HG02970 (cell line): ENCODE measurements at regions not wholly inside any gene's neighbourhood (a gene's known extent, or its start where the extent isn't known, plus 50 kb on each side); places are given as distances from the start of the nearest gene placed in this dataset.
"Not testable (repeated sequence)": the region's sequence is repeated elsewhere in the genome, so short reads cannot be mapped to it uniquely, and the experiment has no call there.

Experiments
- ATAC-seq: cut with Tn5 transposase; IDR thresholded peaks from one replicate; pipeline ENCODE4 v1.9.1; 2021; ENCODE audit warnings: mild to moderate bottlenecking, moderate library complexity, moderate number of reproducible peaks; ENCODE audit not compliant: unreplicated experiment, low FRiP score

DNA sequence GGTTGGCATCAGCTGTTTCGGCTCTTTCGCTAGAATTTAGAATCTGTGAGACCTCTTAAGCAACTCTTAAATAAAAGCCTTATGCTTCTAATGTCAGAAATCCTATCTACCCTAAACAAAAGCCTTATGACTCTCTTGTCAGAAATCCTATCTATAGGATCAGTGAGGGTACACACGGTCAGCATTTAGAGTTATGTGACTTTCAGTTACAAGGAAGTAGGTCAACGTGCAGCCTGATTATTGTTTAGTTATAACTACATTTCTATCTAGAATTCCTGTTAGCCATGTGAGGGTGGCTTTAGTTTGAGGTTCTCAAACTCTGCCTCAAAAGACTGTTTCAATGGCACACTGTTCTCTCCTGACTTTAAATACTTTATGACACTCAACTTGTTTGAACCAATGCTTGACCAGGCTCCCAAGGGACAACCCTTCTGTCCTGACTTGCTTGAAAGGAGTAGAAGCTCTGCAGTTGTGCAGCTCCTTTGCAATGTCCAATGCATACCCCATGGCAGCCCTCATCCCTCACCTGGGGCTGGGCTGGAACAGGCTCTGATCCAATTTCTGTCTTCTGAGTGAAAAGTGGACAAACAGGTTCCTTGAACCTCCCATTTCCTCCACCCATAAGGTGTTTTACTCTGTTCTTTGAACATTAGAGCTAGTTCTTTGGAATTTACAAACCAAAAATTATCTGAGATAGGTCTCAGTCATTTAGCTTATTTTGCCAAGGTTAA lies 251.6 kb upstream of the PIK3R1 start:
- ATAC-seq: no peak

DNA sequence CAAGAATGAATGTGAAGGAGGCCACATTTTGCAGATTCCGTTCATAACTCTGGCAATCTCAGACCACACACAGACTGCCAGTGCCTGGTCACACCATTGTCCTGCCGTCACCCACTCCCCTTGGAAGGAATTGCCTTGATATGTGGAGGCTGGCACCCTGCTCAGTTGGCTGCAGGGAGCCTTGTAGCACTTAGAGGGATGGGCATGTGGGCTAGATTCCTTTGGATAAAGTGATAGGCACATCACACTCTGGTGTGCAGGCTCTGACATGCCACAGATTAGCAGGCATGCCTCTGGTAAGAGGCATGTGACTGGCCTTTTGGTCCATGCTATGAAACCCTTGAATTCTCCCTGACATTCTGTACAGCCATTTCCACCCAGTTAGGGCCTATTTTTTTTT lies 254.6 kb upstream of the PIK3R1 start:
- no peak for ATAC-seq

DNA sequence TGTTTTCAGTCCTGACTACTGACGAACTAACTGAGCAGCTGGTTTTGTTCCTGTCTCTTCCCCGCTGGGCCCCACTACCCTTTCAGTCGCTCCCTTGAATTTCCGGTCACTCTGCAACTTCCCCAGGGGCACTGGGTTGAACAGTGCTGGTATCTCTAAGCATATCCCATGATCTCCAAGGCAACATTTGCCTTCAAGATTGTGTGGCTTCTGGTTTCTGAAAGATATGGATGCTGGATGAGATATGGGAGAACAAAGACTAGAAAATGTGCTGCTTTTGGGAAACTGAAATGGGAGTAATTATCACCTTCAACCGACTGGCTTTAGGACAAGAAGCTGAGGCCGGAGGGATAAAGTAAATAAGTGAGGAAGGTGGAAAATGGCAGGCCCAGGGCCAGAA lies 258.2 kb upstream of the PIK3R1 start:
- ATAC-seq: no peak

DNA sequence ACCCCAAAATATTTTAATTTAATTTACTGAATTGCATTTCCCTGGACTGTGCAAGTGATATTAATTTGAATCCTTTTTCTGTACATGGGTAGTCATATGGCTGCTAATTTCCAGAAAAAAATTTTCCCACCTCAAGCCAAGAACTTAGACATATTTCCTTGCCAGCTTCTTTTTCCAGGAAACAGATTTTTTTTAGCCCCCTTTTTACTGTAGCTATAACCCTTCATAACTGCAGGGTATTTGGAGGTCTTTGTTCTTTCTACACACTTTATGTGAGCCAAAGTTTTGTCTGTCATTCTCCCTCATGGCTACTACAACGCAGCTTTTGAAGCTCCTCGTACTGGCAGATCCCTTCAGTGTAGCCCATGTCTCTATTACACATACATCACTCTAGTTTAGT lies 261.2 kb upstream of the PIK3R1 start:
- no peak for ATAC-seq

- no peak for ATAC-seq
Observed at GRCh38 chr5:67942421-67942820, 273.1 kb upstream of the PIK3R1 start.

DNA sequence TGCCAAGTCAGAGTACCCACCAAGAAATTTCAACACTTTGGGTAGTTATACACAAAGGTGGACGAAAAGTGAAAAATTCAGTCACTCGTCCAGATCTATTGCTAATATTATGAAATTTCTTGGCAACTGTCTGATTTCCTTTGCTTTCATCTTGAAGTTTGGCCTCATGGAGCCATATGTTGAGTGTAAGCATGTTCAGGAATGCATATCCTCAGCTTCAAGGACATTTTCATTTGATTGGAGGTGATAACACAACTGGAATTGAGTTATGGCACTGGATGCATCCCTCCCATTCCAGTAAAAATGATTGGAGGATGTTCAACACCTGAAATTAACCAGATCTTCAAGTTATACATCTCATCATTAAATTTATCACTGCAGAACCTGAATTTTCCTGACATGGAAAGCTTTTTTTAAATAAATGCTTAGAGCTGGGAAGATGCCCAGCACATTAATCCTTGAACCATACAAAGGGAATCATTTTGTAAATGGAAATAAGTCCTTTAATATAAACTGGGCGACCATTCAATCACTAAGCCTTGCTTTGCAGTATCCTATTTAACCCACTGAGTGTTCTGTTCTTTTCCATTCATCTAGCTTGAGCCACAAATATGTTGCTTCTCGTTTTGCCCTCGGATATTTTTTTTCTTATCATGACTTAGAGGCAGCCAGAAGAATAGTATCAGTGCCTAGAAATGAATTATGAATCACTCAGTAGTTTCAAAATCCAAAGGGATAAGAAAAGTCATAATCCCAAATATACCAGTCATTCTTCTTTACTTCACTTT lies 273.7 kb upstream of the PIK3R1 start:
- no peak for ATAC-seq

GRCh38 chr5:67935908-67936566 lies 279.5 kb upstream of the PIK3R1 start:
- ATAC-seq: no peak

DNA sequence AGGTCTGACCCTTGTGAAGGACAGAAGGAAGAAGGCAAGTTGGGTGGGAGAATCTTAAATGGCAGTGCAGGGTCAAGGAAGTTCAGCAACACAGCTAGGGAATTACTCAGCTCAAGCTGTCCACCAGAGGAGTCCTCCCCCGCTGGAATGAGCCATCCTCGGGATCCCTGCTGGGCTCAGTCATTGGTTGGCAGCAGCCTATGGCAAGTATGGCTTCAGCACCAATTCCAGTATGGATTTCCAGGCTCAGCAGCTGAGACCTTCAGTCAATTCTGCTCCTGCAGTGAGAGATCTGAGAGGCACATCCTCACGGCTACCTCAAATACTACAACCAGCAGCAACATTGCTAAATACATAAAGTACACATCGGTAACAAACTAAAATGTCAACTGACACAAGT lies 280.6 kb upstream of the PIK3R1 start:
- ATAC-seq: no peak

DNA sequence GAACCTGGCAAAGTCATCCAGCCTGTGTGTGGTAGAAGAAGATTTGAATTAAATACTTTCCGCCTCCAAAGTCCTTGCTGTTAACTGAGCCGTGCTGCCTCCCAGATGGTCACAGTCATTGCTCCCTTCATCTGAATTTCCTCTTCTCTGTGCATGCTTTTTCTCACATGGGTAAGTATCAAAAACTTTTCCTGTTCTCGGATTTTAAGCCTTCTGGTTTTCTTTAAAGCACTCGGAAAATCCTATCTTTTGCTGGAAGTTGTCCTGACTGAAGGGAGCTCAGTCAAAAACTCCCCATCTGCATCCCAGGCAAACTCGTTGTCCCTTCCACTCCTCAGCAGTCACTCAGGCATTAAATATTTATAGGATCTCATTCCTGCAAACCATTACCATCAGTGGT lies 290.0 kb upstream of the PIK3R1 start:
- no peak for ATAC-seq

- ATAC-seq: no peak
Observed at GRCh38 chr5:67921004-67921601, 294.5 kb upstream of the PIK3R1 start.

DNA sequence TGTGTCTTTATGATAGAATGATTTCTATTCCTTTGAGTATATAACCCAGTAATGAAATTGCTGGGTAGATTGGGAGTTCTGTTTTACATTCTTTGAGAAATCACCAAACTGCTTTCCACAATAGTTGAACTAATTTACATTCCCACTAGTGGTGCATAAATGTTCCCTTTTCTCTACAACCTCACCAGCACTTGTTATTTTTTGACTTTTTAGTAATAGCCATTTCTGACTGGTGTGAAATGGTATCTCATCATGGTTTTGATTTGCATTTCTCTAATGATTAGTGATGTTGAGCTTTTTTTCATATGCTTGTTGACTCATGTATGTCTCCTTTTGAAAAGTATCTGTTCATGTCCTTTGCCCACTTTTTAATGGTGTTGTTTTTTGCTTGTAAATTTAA lies 296.0 kb upstream of the PIK3R1 start:
- not testable (repeated sequence) for ATAC-seq

GRCh38 chr5:67917561-67917960 lies 298.0 kb upstream of the PIK3R1 start:
- no peak for ATAC-seq

- no peak for ATAC-seq
Observed at GRCh38 chr5:67910546-67910945, 305.0 kb upstream of the PIK3R1 start.

- ATAC-seq: no peak
Observed at GRCh38 chr5:67908126-67908765, 307.3 kb upstream of the PIK3R1 start.

DNA sequence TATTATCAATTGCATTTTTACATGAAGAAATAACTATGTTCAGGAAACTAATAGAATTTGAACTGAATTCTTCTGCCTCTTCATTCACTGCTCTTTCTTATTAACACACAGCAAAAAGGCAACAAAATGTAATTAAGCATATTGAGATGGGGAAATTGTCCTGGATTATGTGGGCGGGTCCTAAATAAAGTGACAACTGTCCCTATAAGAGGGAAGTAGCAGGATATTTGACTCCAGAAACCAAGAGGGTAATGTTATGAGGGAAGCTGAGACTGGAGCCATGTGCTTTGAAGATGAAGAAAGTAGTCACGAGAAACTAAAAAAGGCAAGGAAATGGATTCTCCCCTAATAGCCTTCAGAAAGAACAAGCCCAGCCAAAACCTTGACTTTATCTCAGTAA lies 311.2 kb upstream of the PIK3R1 start:
- no peak for ATAC-seq

DNA sequence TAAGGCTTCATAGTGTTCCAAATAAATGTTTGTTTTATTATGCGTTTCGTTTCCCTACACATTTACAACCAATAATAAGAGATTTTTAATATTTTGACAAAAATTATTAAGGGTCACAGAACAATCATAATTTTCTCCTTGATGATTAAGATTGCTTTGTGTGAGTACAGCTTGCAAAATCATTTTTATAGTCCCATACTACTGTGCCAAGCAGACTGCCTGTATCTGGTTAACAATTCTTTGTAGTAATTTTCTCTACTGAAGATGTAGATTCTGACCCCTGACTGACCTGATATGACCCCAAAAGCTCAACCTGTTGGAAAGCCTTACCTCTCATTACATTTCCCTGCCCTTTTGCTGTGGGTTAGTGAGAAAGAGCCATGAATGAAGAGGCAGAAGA lies 311.9 kb upstream of the PIK3R1 start:
- no peak for ATAC-seq

- ATAC-seq: no peak
Observed at GRCh38 chr5:67903121-67903520, 312.4 kb upstream of the PIK3R1 start.

GRCh38 chr5:67902497-67902830 lies 313.1 kb upstream of the PIK3R1 start:
- ATAC-seq: no peak

- ATAC-seq: no peak
Observed at GRCh38 chr5:67901814-67902496, 313.6 kb upstream of the PIK3R1 start.

DNA sequence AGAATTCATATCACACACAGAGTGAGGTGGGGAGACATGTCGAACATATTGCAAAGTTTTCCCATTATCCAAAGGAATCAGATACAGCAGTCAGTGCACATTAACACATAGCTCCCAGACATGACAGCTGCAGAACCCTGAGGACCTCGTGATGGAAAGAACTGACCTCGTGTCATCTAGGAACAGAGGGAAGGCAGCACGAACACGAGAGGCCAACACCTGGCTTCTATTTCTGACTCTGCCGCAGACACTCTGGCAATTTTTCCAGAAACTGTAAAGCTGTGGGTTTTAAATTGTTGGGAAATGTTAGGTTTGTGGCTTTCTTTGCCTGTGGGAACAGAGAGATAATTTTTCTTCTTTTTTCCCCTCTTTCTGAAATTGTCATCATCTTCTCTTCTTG lies 315.0 kb upstream of the PIK3R1 start:
- ATAC-seq: no peak
